ENCODE measurements at regions not wholly inside any gene's neighbourhood (a gene's known extent, or its start where the extent isn't known, plus 50 kb on each side); places are given as distances from the start of the nearest gene placed in this dataset.

DNA sequence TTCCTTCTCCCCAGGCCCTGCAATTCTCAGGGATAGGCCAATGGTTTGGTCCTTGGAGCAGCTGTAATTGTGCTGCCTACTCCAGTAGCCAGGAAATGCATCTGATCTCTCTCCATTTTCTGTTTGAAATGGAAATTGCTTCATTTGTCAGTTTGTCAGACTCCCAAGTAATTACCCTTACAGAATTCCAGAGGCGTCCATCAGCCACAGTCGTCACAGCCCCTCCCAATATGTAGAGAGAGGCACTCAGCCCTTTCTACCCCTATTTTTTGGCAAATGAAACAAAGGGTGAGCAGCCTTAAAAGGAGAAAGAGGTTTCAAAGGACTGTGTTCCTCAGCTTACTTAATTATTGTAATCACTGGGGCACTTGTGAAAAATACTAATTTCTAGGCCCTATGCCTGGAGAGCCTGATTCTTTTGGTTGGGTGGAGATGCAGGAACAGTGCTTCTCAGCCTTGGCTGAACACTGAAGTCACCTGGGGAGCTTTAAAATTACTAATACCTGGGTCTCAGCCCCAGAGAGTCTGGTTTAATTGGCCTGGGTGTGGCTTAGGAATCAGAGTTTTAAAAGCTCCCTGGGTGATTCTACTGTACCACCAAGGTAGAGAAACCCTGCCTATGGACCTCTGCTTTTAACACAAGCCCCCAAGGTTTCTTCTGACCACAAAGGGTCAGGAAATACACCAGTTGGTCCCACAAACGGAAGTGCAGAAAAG, 190.0 kb downstream of the EMP1 start:
- TF ChIP-seq, protein P1, sequence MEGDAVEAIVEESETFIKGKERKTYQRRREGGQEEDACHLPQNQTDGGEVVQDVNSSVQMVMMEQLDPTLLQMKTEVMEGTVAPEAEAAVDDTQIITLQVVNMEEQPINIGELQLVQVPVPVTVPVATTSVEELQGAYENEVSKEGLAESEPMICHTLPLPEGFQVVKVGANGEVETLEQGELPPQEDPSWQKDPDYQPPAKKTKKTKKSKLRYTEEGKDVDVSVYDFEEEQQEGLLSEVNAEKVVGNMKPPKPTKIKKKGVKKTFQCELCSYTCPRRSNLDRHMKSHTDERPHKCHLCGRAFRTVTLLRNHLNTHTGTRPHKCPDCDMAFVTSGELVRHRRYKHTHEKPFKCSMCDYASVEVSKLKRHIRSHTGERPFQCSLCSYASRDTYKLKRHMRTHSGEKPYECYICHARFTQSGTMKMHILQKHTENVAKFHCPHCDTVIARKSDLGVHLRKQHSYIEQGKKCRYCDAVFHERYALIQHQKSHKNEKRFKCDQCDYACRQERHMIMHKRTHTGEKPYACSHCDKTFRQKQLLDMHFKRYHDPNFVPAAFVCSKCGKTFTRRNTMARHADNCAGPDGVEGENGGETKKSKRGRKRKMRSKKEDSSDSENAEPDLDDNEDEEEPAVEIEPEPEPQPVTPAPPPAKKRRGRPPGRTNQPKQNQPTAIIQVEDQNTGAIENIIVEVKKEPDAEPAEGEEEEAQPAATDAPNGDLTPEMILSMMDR (IDR thresholded peaks at IDR 0.05): no peak
- ATAC-seq (ENCODE audit: low FRiP score) (no peak), DNase-seq (ENCODE audit: low spot score) (no peak)

DNA sequence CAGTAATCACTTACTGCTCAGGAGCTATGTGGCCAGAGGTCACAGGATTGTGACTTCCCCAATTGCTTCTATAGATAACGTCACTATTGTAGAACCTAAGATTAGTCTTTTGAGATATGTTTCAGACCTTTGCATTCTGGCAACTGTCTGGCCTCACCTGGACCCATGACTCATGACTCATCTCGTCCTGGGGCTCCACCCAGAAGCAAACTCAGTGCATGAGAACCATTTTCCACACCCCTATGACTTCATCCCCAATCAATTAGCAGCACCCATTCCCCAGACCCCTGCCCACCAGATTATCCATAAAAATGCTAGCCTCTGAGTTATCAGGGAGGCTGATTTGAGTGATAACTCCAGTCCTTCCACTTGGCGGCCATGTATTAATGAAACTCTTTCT, 186.9 kb downstream of the EMP1 start:
- TF ChIP-seq, protein P1 (IDR thresholded peaks at IDR 0.05): no peak
- DNase-seq (ENCODE audit: low spot score): no peak
- no peak for ATAC-seq (ENCODE audit: low FRiP score)

DNA sequence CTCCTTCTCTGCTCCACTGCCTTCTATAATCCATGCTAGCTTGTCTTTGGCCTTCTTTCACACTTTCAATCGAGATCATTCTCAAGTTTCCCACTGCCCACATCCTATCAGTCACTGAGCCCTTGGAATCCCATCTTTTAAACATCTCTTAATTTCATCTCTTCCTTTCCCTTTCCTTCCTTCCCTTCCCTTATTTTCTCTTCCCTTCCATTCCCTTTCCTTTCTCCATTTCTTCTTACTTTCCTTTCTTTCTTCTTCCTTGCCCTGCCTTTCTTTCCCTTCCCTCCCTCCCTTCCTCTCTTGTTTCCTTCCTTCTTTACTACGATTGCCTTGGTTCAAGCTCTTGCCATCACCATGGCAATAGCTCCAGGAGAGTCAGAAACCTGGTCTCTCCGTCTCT, 183.8 kb downstream of the EMP1 start:
- no peak for ATAC-seq (ENCODE audit: low FRiP score)
- no peak for DNase-seq (ENCODE audit: low spot score)
- TF ChIP-seq, protein P1 (IDR thresholded peaks at IDR 0.05): no peak

DNA sequence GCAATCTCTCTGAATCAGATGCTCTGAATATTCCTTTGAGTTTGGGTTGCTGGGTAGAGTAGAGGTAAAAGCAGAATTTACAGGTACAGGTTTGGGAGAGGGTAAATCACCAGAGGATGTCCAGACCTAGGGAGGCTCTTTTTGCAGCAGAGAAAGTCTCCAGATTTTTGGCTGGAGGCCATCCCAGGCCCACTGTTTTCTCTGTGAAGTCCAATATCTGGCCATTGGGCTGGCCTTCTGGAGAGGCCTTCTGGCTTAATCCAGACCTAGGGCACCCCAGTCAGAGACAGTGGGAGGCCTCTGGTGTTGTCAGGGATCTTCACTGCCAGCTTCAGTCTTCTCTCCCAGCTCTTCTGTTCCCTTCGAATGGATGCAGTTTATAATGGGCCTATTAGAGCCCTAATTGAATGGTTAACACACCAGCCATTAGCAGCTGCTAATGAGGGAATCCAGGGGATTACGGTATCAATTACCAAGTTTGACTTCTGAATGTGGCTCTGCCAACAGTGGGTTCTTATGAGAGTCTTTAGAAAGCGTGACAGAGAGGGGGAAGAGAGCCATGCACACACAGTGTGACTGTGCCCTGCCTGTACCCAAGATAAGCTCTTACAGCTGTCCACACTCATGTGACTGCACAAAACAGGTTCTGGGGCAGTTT, 183.1 kb downstream of the EMP1 start:
- TF ChIP-seq, protein P1 (IDR thresholded peaks at IDR 0.05): no peak
- DNase-seq (ENCODE audit: low spot score) (no peak), ATAC-seq (ENCODE audit: low FRiP score) (no peak)

DNA sequence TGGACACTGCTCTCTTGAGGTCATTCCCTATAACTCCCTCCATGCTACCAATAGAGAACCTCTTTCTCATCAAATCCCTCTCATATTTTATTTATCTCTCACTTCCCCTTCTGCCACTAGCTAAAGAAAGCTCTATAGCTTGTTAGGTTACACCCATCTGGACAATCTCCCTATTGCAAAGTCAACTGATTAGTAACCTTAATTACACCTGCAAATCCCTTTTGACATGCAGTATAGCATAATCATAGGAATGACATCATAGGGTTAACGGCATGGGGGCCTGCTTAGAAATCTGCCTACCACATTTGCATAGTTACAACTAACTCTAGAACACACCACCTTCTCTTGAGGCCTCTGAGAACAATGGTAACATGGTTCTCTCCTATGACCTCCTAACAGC, 181.2 kb downstream of the EMP1 start:
- ATAC-seq (ENCODE audit: low FRiP score) (no peak), DNase-seq (ENCODE audit: low spot score) (no peak)
- TF ChIP-seq, protein P1 (IDR thresholded peaks at IDR 0.05): no peak

DNA sequence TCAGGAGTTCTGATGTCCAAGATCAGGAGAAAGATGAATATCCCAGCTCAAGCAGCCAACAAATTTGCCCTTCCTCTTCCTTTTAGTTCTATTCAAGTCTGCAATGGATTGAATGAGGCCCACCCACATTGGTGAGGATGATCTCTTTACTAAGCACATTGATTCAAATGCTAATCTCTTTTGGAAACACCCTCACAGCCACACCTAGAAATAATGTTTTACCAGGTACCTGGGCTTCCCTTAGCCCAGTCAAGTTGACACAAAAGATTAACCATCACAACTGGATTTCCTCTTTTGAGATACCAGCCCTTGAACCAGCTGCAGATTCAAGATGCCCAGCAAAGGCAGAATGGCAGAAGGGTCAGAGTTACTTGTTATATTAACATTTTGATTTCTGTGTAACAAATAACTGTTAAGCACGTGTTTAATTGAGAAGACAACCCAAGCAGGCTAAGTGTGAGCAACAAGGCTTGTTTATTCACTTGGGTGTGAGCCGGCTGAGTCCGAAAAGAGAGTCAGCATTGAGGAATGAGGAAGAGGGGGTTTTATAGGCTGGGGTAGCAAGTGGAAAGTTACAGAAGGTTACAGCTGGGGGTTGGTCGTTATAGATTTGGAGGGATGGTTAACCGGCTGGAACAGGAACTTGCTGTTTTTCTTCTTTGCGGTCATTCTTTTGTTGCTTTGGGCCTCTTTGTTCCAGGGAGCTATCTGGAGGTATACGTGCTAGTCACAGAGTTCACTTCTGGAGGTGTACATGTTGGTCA, 180.3 kb downstream of the EMP1 start:
- DNase-seq (ENCODE audit: low spot score) (no peak), ATAC-seq (ENCODE audit: low FRiP score) (no peak)
- TF ChIP-seq, protein P1 (IDR thresholded peaks at IDR 0.05): no peak
